Glutamatergic neuron (in vitro differentiated cells): ENCODE measurements at regions not wholly inside any gene's neighbourhood (a gene's known extent, or its start where the extent isn't known, plus 50 kb on each side); places are given as distances from the start of the nearest gene placed in this dataset.

Experiments
- DNase-seq: peaks from one replicate; pipeline ENCODE4 v3.0.0; 2022
- H3K27ac Mint-ChIP-seq: one replicate; pipeline ENCODE4 v1.8.0; 2020; ENCODE audit warnings: mild to moderate bottlenecking, mixed read lengths, inconsistent platforms; ENCODE audit not compliant: unreplicated experiment
- H3K27me3 Mint-ChIP-seq: one replicate; pipeline ENCODE4 v1.8.0; 2020; ENCODE audit warnings: mild to moderate bottlenecking, moderate library complexity, mixed read lengths, inconsistent platforms; ENCODE audit not compliant: unreplicated experiment
- H3K36me3 Mint-ChIP-seq: one replicate; pipeline ENCODE4 v1.8.0; 2020; ENCODE audit warnings: mild to moderate bottlenecking, mixed read lengths, inconsistent platforms; ENCODE audit not compliant: unreplicated experiment
- H3K4me1 Mint-ChIP-seq: one replicate; pipeline ENCODE4 v1.8.0; 2020; ENCODE audit warnings: mild to moderate bottlenecking, low read depth, mixed read lengths, inconsistent platforms; ENCODE audit not compliant: unreplicated experiment
- H3K4me3 Mint-ChIP-seq: one replicate; pipeline ENCODE4 v1.8.0; 2020; ENCODE audit warnings: mild to moderate bottlenecking, mixed read lengths, inconsistent platforms; ENCODE audit not compliant: unreplicated experiment
- H3K9me3 Mint-ChIP-seq: one replicate; pipeline ENCODE4 v1.8.0; 2020; ENCODE audit warnings: mild to moderate bottlenecking, moderate library complexity, mixed read lengths, inconsistent platforms; ENCODE audit not compliant: unreplicated experiment
- TF ChIP-seq, protein P1 (sequence below): fragments of 200-600 bp; sonication (generic); IDR thresholded peaks from one replicate; pipeline ENCODE4 v1.5.0; 2021; ENCODE audit not compliant: partially characterized antibody, unreplicated experiment

DNA sequence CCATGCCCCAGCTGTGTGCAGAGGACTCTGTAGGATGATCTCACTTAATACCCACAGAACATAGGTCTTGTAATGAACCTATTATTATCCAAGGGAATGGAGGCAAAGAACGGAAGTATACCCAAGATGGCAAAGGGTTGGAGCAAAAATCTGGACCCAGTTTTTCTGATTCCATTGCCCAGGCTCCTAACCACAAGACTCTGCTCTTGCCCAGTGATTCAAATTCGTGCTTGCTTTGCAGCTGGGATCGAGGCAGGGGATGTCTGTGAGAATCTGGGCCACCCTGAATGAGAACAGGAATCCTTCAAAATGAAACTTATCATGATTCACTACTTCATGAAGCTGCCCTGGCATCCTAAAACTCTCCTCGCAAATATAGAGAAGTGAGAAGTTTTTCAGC lies 97.5 kb upstream of the KCNJ6 start:
- H3K27me3 Mint-ChIP-seq, result peaks cover 1% of the 10 kb centered on the region

DNA sequence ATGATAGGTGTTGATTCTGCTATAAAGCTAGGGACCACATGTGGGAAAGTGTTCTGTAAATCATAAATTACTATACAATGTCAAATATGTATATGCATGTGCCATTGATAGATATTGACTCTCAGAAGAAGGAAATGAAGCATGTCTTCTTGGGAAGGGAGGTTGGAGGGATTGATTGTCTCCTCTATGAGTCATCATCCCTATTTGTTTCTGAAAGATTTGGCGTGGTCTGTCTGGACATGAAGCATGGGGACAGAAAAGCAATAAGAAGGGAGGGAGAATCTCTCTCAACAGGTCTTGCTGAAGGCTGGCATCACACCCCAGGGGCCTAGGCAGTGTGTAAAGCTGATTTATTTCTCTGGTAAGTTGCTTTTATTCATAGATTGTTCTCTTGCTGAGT lies 98.0 kb upstream of the KCNJ6 start:
- Mint-ChIP-seq H3K9me3 (peaks cover 3% of the 10 kb centered on the region), H3K4me1 (no peaks in the 10 kb centered on the region), H3K27ac (no peak overlapping the region), H3K4me3 (no peak overlapping the region), H3K27me3 (peaks cover 1% of the 10 kb centered on the region), H3K36me3 (peaks cover 10% of the 10 kb centered on the region)
- TF ChIP-seq, protein P1, sequence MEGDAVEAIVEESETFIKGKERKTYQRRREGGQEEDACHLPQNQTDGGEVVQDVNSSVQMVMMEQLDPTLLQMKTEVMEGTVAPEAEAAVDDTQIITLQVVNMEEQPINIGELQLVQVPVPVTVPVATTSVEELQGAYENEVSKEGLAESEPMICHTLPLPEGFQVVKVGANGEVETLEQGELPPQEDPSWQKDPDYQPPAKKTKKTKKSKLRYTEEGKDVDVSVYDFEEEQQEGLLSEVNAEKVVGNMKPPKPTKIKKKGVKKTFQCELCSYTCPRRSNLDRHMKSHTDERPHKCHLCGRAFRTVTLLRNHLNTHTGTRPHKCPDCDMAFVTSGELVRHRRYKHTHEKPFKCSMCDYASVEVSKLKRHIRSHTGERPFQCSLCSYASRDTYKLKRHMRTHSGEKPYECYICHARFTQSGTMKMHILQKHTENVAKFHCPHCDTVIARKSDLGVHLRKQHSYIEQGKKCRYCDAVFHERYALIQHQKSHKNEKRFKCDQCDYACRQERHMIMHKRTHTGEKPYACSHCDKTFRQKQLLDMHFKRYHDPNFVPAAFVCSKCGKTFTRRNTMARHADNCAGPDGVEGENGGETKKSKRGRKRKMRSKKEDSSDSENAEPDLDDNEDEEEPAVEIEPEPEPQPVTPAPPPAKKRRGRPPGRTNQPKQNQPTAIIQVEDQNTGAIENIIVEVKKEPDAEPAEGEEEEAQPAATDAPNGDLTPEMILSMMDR, result no peak
- DNase-seq, result no peak

More for the DNA sequence above, 97.5 kb upstream of the KCNJ6 start:
- no peak for DNase-seq
- Mint-ChIP-seq H3K36me3 (peaks cover 10% of the 10 kb centered on the region), H3K4me3 (no peak overlapping the region), H3K4me1 (no peaks in the 10 kb centered on the region), H3K9me3 (peaks cover 3% of the 10 kb centered on the region), H3K27ac (no peak overlapping the region)
- TF ChIP-seq, protein P1, result no peak

DNA sequence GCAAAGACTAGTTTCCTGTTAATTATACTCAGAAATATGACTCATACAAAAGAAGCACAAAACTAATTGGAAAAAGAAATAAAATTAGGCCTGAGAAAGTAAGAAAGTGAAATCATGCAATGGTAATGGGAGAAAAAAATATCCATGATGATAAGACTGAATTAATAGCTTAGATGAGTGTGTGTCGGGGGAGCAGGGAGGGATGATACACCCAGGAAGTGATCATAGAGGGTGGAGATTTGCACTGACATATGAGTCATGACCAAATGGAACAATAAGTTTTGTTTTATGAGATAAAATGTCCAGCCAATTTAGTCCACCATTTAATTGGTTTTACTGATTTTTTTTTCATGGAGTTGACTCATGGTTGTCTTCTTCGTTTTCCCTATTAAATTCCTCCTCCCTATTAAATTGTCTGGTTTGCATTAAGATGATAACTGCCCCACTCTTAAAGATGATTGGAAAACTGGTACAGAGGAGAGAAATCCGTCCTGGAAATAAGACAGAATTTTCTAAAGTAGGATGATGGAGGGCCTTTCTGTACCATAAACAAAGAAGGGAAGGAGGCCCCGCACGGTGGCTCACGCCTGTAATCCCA lies 111.7 kb upstream of the KCNJ6 start:
- DNase-seq, result no peak
- Mint-ChIP-seq H3K36me3 (no peaks in the 10 kb centered on the region), H3K4me3 (no peak overlapping the region), H3K9me3 (no peaks in the 10 kb centered on the region), H3K27ac (no peak overlapping the region), H3K4me1 (no peaks in the 10 kb centered on the region), H3K27me3 (no peaks in the 10 kb centered on the region)
- TF ChIP-seq, protein P1, result no peak

DNA sequence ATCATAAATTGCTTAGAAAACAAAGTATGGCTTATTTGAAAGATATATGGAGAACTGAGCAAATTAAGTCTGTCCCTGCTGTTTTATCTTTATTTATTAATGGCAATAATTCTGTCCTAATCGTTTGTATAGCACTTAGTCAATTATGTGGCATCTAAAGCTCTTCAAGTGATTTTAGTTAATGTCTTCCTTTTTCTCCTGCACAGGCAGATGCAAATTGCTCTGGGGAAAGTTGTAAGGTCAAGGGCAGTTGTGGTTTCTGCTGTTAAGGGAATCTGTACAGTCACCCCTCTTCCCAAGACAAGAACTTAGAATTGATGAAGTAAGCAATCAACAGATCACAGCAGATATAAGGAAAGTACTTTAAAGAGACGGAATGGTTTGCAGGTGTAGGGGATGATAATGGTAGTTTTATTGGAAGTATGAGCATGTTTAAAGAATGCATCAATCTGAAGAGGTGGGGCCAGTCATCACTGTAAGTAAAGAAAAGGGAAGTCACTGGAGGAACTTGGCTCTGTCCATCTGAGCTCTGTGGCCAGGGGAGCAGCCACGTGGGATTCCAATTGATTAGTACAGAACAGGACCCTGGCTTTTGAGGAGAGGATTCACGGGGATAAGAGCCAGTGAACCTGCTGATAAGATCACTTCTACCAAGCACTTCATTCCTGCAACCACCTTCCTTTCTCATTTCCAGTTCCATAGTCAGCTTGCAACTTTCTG lies 116.0 kb upstream of the KCNJ6 start:
- TF ChIP-seq, protein P1, result no peak
- DNase-seq, result no peak
- Mint-ChIP-seq H3K4me3 (no peak overlapping the region), H3K36me3 (no peaks in the 10 kb centered on the region), H3K4me1 (no peaks in the 10 kb centered on the region), H3K27me3 (no peaks in the 10 kb centered on the region), H3K9me3 (no peaks in the 10 kb centered on the region), H3K27ac (no peak overlapping the region)

GRCh38 chr21:38036016-38036415 lies 119.8 kb upstream of the KCNJ6 start:
- Mint-ChIP-seq H3K27me3 (no peaks in the 10 kb centered on the region), H3K36me3 (no peaks in the 10 kb centered on the region), H3K4me3 (no peak overlapping the region), H3K4me1 (no peaks in the 10 kb centered on the region), H3K27ac (no peak overlapping the region), H3K9me3 (no peaks in the 10 kb centered on the region)
- no peak for DNase-seq
- TF ChIP-seq, protein P1, result no peak
